ENCODE measurements at regions not wholly inside any gene's neighbourhood (a gene's known extent, or its start where the extent isn't known, plus 50 kb on each side); places are given as distances from the start of the nearest gene placed in this dataset.
"Not testable (repeated sequence)": the region's sequence is repeated elsewhere in the genome, so short reads cannot be mapped to it uniquely, and the experiment has no call there.

- no peak for DNase-seq
Measured at GRCh38 chr3:110419096-110419495, 652.5 kb upstream of the NECTIN3 start.

GRCh38 chr3:110419601-110420000 is 652.0 kb upstream of the NECTIN3 start:
- no peak for DNase-seq

- DNase-seq: no peak
Measured at GRCh38 chr3:110420158-110420641, 651.4 kb upstream of the NECTIN3 start.

GRCh38 chr3:110423276-110423675 is 648.3 kb upstream of the NECTIN3 start:
- no peak for DNase-seq

- DNase-seq: no peak
Measured at GRCh38 chr3:110430146-110430545, 641.5 kb upstream of the NECTIN3 start.

GRCh38 chr3:110436209-110436608 is 635.4 kb upstream of the NECTIN3 start:
- DNase-seq: no peak

- not testable (repeated sequence) for DNase-seq
Measured at GRCh38 chr3:110440066-110440653, 631.5 kb upstream of the NECTIN3 start.

- DNase-seq: no peak
Measured at GRCh38 chr3:110454066-110454465, 617.5 kb upstream of the NECTIN3 start.

- no peak for DNase-seq
Measured at GRCh38 chr3:110456001-110456400, 615.6 kb upstream of the NECTIN3 start.

GRCh38 chr3:110456438-110457138 is 615.0 kb upstream of the NECTIN3 start:
- no peak for DNase-seq

GRCh38 chr3:110457508-110457907 is 614.1 kb upstream of the NECTIN3 start:
- no peak for DNase-seq

GRCh38 chr3:110459021-110459420 is 612.6 kb upstream of the NECTIN3 start:
- DNase-seq: no peak

- DNase-seq: no peak
Measured at GRCh38 chr3:110470310-110470709, 601.3 kb upstream of the NECTIN3 start.

GRCh38 chr3:110473405-110473804 is 598.2 kb upstream of the NECTIN3 start:
- DNase-seq: no peak

GRCh38 chr3:110474397-110474796 is 597.2 kb upstream of the NECTIN3 start:
- DNase-seq: no peak

GRCh38 chr3:110478377-110479054 is 593.1 kb upstream of the NECTIN3 start:
- DNase-seq: no peak

GRCh38 chr3:110479731-110480130 is 591.9 kb upstream of the NECTIN3 start:
- no peak for DNase-seq

- DNase-seq: no peak
Measured at GRCh38 chr3:110485389-110485788, 586.2 kb upstream of the NECTIN3 start.

- DNase-seq: no peak
Measured at GRCh38 chr3:110487840-110488239, 583.8 kb upstream of the NECTIN3 start.

GRCh38 chr3:110491413-110491812 is 580.2 kb upstream of the NECTIN3 start:
- DNase-seq: no peak

GRCh38 chr3:110492876-110493275 is 578.7 kb upstream of the NECTIN3 start:
- DNase-seq: no peak

GRCh38 chr3:110493438-110494092 is 578.1 kb upstream of the NECTIN3 start:
- DNase-seq: no peak

- DNase-seq: no peak
Measured at GRCh38 chr3:110494093-110494490, 577.5 kb upstream of the NECTIN3 start.

- no peak for DNase-seq
Measured at GRCh38 chr3:110494728-110495127, 576.9 kb upstream of the NECTIN3 start.
